NCI-H146 (cell line): ENCODE measurements at regions not wholly inside any gene's neighbourhood (a gene's known extent, or its start where the extent isn't known, plus 50 kb on each side); places are given as distances from the start of the nearest gene placed in this dataset.
A peak's percentile ranks its signal among the peaks of the same experiment; 100 is the strongest.
"Not testable (repeated sequence)": the region's sequence is repeated elsewhere in the genome, so short reads cannot be mapped to it uniquely, and the experiment has no call there.

ENCODE experiments used
- DNase-seq: peaks from one replicate; lab custom pipeline; 2025; lab: John Stamatoyannopoulos, UW

GRCh38 chr18:35770376-35771014, 189.0 kb downstream of the GALNT1 start:
- no peak for DNase-seq

- DNase-seq = no peak
Observed at GRCh38 chr18:35771172-35771571, 189.6 kb downstream of the GALNT1 start.

- DNase-seq = no peak
Observed at GRCh38 chr18:35775887-35776286, 194.3 kb downstream of the GALNT1 start.

- no peak for DNase-seq
Observed at GRCh38 chr18:35776473-35776872, 194.9 kb downstream of the GALNT1 start.

- DNase-seq = peak; percentile 30
Observed at GRCh38 chr18:35777039-35777438, 195.4 kb upstream of the RMP24 start.

- DNase-seq = no peak
Observed at GRCh38 chr18:35778850-35779627, 193.4 kb upstream of the RMP24 start.

- no peak for DNase-seq
Observed at GRCh38 chr18:35780937-35781336, 191.5 kb upstream of the RMP24 start.

- DNase-seq = no peak
Observed at GRCh38 chr18:35782926-35783325, 189.6 kb upstream of the RMP24 start.

GRCh38 chr18:35786365-35787042, 186.0 kb upstream of the RMP24 start:
- no peak for DNase-seq

- DNase-seq = no peak
Observed at GRCh38 chr18:35789543-35789942, 182.9 kb upstream of the RMP24 start.

- DNase-seq = no peak
Observed at GRCh38 chr18:35797948-35798347, 174.5 kb upstream of the RMP24 start.

GRCh38 chr18:35803551-35803950, 168.9 kb upstream of the RMP24 start:
- no peak for DNase-seq

- no peak for DNase-seq
Observed at GRCh38 chr18:35804377-35804776, 168.1 kb upstream of the RMP24 start.

- DNase-seq = no peak
Observed at GRCh38 chr18:35807811-35808335, 164.6 kb upstream of the RMP24 start.

- DNase-seq = no peak
Observed at GRCh38 chr18:35808796-35809195, 163.7 kb upstream of the RMP24 start.

GRCh38 chr18:35810520-35810919, 162.0 kb upstream of the RMP24 start:
- no peak for DNase-seq

- DNase-seq = no peak
Observed at GRCh38 chr18:35811896-35812295, 160.6 kb upstream of the RMP24 start.

GRCh38 chr18:35815011-35815410, 157.5 kb upstream of the RMP24 start:
- DNase-seq = not testable (repeated sequence)

- no peak for DNase-seq
Observed at GRCh38 chr18:35816003-35816402, 156.5 kb upstream of the RMP24 start.

GRCh38 chr18:35817604-35818352, 154.7 kb upstream of the RMP24 start:
- no peak for DNase-seq

GRCh38 chr18:35818353-35818667, 154.2 kb upstream of the RMP24 start:
- DNase-seq = no peak

- DNase-seq = no peak
Observed at GRCh38 chr18:35822413-35822812, 150.1 kb upstream of the RMP24 start.
